Right cardiac atrium (tissue), 5 donors: ENCODE measurements at regions not wholly inside any gene's neighbourhood (a gene's known extent, or its start where the extent isn't known, plus 50 kb on each side); places are given as distances from the start of the nearest gene placed in this dataset.

Experiments
- ATAC-seq, 2 donors: fragments of 200-7000 bp; cut with Tn5 transposase; one replicate each; pipeline versions ENCODE4 v1.8.0 to v1.9.1; 2020; ENCODE audit warnings: moderate library complexity in 2 of 2, mild to moderate bottlenecking in 1 of 2
- DNase-seq, 3 donors: peaks; one replicate each; pipeline ENCODE4 v3.0.0-alpha.2; 2020
- H3K27ac ChIP-seq: one replicate; pipeline ENCODE4 v1.5.1; 2013; ENCODE audit warnings: mild to moderate bottlenecking, low read length, control low read depth, moderate library complexity
- H3K27me3 ChIP-seq: one replicate; pipeline ENCODE4 v1.6.1; 2013; ENCODE audit not compliant: control insufficient read depth, insufficient read depth
- H3K4me1 ChIP-seq: one replicate; pipeline ENCODE4 v1.6.1; 2013; ENCODE audit warnings: low read length; ENCODE audit not compliant: control insufficient read depth, insufficient read depth
- H3K4me3 ChIP-seq: one replicate; pipeline ENCODE4 v1.5.1; 2013; ENCODE audit warnings: low read length, control low read depth
- H3K9me3 ChIP-seq: one replicate; pipeline ENCODE4 v1.6.1; 2013; ENCODE audit warnings: low read length; ENCODE audit not compliant: control insufficient read depth
- WGBS: extraction: QIAGEN DNeasy Blood & Tissue Kit; methylation state at CpG from one replicate; pipeline ENCODE4 v1.1.7; 2013; 5-methylcytosine and 5-hydroxymethylcytosine counted together
- intact Hi-C, 4 donors: fragments of 100-400 bp; cut with DNase I; formaldehyde crosslinking; loops; one replicate each; pipeline versions ENCODE4 v1.11.0 to v1.14.0; 2022 to 2023
- donor health status: healthy with polysubstance abuse.
- donor health status: DM: no; HTN: yes; CAD: no.
- donor health status: DM: no; HTN: no; CAD: no.
- donor health status: DM: no; HTN: yes; CAD: no; lungs with severe emphysema.
- donor health status: DM: yes; HTN: yes; CAD: no.

DNA sequence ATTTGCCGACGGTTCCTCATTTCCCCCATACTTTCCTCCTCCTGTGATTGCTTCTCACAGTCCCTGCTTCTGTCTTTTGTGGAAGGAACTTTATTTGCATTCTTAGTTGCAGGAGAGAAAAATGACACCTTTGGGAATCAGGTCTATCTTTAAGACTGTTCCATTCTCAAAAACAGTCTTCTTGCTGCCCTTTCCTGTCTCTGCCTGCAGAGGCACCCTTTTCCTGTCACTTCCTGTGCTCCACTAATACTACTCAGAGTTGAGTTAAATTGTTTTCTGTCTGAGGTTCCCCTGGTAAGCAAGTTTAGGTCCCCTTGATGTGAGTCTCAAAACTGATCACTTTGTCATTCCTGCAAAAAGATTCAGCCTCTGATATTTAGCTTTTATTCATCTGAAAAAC lies 208.8 kb upstream of the CLNK start:
- 76% methylated on average over 2 of the region's 2 CpGs for WGBS
- intact Hi-C loops = no loop called here
- Histone ChIP-seq H3K27ac (no peak overlapping the region), H3K9me3 (no peaks in the 10 kb centered on the region), H3K4me3 (no peak overlapping the region), H3K4me1 (no peaks in the 10 kb centered on the region), H3K27me3 (no peaks in the 10 kb centered on the region)
- ATAC-seq = no peak
- DNase-seq = no peak

DNA sequence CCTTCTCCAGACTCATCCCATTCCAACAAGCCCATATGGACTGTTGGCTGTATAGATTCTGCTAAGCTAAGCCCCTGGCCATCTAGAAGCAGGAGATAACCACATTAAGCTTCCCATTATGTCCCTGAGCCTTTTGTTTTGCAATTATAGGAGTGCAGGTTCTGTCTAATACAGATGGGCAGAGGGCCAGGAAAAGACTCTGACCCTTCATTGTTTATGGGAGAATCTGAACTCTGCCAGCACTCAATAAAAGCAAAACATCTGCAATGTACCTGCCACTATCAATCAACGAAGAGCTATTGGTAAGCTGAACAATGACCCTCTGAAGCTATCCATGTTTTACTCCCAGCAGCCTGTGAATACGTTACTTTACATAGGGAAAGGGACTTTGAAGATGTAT lies 207.3 kb upstream of the CLNK start:
- 30% methylated on average over 2 of the region's 2 CpGs for WGBS
- no peaks in the 10 kb centered on the region for H3K4me1 ChIP-seq
- intact Hi-C loops = no loop called here
- no peak for DNase-seq
- no peak overlapping the region for H3K27ac ChIP-seq
- ATAC-seq = no peak
- H3K9me3 ChIP-seq = no peaks in the 10 kb centered on the region
- no peaks in the 10 kb centered on the region for H3K27me3 ChIP-seq
- no peak overlapping the region for H3K4me3 ChIP-seq

DNA sequence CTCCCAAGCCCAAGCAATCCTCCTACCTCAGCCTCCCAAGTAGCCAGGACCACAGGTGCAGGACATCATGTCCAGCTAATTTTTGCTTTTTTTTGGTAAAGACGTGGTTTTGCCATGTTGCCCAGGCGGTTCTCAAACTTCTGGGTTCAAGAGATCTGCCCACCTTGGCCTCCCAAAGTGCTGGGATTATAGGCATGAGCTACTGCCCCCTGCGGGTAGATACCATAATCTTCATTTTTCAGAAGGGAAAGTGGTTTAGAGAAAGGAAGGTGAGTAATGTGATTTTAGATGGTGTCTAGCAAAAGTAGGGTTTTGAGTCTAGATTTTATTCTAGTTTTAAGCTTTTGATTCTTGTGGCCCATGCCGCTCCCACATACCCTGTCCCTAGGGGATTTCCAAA lies 205.3 kb upstream of the CLNK start:
- no peaks in the 10 kb centered on the region for H3K27me3 ChIP-seq
- no peak for ATAC-seq
- intact Hi-C loops = no loop called here
- 95% methylated on average over 4 of the region's 4 CpGs for WGBS
- H3K9me3 ChIP-seq = no peaks in the 10 kb centered on the region
- no peaks in the 10 kb centered on the region for H3K4me1 ChIP-seq
- H3K27ac ChIP-seq = no peak overlapping the region
- no peak for DNase-seq
- H3K4me3 ChIP-seq = no peak overlapping the region

- DNase-seq (no peak), ATAC-seq (no peak)
- Histone ChIP-seq H3K4me1 (no peaks in the 10 kb centered on the region), H3K27ac (no peak overlapping the region), H3K4me3 (no peak overlapping the region), H3K27me3 (no peaks in the 10 kb centered on the region), H3K9me3 (no peaks in the 10 kb centered on the region)
- intact Hi-C loops = no loop called here
- 63% methylated on average over 4 of the region's 4 CpGs for WGBS
Measured at GRCh38 chr4:10879411-10880110, 195.0 kb upstream of the CLNK start.

DNA sequence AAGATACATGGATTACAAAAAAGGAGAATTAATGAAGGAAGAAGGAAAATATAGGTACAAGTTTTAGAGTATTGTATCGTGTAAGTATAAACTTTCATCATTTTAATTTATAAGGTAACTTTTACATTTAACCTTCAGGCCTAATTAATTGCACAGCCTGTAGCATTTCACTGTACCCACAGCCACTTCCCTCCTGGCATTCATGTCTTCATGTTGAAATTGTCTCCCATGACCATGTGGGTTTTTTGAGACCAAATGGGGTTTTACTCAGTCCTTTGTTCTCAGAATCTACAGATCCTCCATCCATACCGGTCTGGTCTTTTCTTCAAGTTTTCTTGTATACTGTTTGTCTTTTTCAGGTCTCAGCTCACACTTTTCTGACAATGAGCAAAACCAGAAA lies 194.3 kb upstream of the CLNK start:
- WGBS = 92% methylated on average over 2 of the region's 2 CpGs
- H3K4me1 ChIP-seq = no peaks in the 10 kb centered on the region
- H3K27me3 ChIP-seq = no peaks in the 10 kb centered on the region
- intact Hi-C loops = no loop called here
- no peak overlapping the region for H3K4me3 ChIP-seq
- H3K9me3 ChIP-seq = no peaks in the 10 kb centered on the region
- ATAC-seq (no peak), DNase-seq (no peak)
- no peak overlapping the region for H3K27ac ChIP-seq

- ATAC-seq = no peak
- Histone ChIP-seq H3K27me3 (no peaks in the 10 kb centered on the region), H3K27ac (no peak overlapping the region), H3K9me3 (no peaks in the 10 kb centered on the region), H3K4me1 (no peaks in the 10 kb centered on the region), H3K4me3 (no peak overlapping the region)
- intact Hi-C loops = no loop called here
- no peak for DNase-seq
Measured at GRCh38 chr4:10877076-10877475, 192.5 kb upstream of the CLNK start.

GRCh38 chr4:10875144-10875799 lies 190.7 kb upstream of the CLNK start:
- no peaks in the 10 kb centered on the region for H3K27me3 ChIP-seq
- WGBS = 68% methylated on average over 2 of the region's 2 CpGs
- intact Hi-C loops = no loop called here
- no peaks in the 10 kb centered on the region for H3K9me3 ChIP-seq
- H3K4me3 ChIP-seq = no peak overlapping the region
- DNase-seq = no peak
- no peak overlapping the region for H3K27ac ChIP-seq
- ATAC-seq = no peak
- no peaks in the 10 kb centered on the region for H3K4me1 ChIP-seq

- Histone ChIP-seq H3K4me3 (no peak overlapping the region), H3K4me1 (no peaks in the 10 kb centered on the region), H3K27me3 (no peaks in the 10 kb centered on the region), H3K9me3 (no peaks in the 10 kb centered on the region), H3K27ac (no peak overlapping the region)
- intact Hi-C loops = no loop called here
- DNase-seq (no peak), ATAC-seq (no peak)
- 84% methylated on average over 1 of the region's 1 CpG for whole genome bisulfite sequencing
Measured at GRCh38 chr4:10873809-10874208, 189.2 kb upstream of the CLNK start.

DNA sequence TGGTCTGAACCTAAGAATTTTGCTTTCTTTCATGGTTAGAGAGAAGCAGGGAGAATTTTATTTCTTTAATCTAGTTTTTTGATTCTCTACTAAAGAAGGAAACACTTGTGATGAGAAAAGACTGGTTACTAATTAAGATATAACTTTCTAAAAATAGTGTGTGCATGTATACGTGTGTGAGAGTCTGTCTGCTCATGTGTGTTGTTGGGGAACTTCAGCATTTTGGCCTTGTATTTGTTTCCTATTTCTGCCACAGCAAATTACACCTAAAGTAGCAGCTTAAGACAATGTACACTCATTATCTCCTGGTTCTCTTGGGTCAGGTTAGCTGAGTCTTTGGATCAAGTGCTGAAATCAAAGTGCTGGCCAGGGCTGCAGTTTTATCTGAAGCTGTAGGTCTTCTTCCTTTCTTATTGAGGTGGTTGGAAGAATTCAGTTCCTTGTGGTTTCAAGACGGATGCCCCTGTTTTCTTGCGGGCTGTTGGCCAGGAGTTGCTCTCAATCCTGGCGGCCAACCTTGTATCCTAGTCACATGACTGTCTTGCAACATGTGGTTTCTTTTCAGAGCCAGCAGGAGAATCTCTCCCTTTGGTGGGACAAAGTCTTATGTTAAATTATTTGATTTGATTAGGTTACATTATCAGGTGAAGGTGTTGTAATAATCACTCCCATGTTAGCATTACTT lies 188.4 kb upstream of the CLNK start:
- Histone ChIP-seq H3K27ac (no peak overlapping the region), H3K9me3 (no peaks in the 10 kb centered on the region), H3K27me3 (no peaks in the 10 kb centered on the region), H3K4me1 (no peaks in the 10 kb centered on the region), H3K4me3 (no peak overlapping the region)
- DNase-seq (no peak), ATAC-seq (no peak)
- WGBS = 65% methylated on average over 4 of the region's 4 CpGs
- intact Hi-C loops = no loop called here

- intact Hi-C loops = no loop called here
- DNase-seq (no peak), ATAC-seq (no peak)
- Histone ChIP-seq H3K9me3 (no peaks in the 10 kb centered on the region), H3K4me3 (no peak overlapping the region), H3K27ac (no peak overlapping the region), H3K27me3 (no peaks in the 10 kb centered on the region), H3K4me1 (no peaks in the 10 kb centered on the region)
- WGBS = 72% methylated on average over 6 of the region's 6 CpGs
Measured at GRCh38 chr4:10866666-10867065, 182.1 kb upstream of the CLNK start.

- Histone ChIP-seq H3K4me3 (no peak overlapping the region), H3K27me3 (no peaks in the 10 kb centered on the region), H3K9me3 (no peaks in the 10 kb centered on the region), H3K27ac (no peak overlapping the region), H3K4me1 (no peaks in the 10 kb centered on the region)
- 45% methylated on average over 3 of the region's 3 CpGs for WGBS
- no peak for DNase-seq
- no peak for ATAC-seq
- intact Hi-C loops = no loop called here
Measured at GRCh38 chr4:10861036-10861435, 176.5 kb upstream of the CLNK start.
